ENCODE measurements at regions not wholly inside any gene's neighbourhood (a gene's known extent, or its start where the extent isn't known, plus 50 kb on each side); places are given as distances from the start of the nearest gene placed in this dataset.

DNA sequence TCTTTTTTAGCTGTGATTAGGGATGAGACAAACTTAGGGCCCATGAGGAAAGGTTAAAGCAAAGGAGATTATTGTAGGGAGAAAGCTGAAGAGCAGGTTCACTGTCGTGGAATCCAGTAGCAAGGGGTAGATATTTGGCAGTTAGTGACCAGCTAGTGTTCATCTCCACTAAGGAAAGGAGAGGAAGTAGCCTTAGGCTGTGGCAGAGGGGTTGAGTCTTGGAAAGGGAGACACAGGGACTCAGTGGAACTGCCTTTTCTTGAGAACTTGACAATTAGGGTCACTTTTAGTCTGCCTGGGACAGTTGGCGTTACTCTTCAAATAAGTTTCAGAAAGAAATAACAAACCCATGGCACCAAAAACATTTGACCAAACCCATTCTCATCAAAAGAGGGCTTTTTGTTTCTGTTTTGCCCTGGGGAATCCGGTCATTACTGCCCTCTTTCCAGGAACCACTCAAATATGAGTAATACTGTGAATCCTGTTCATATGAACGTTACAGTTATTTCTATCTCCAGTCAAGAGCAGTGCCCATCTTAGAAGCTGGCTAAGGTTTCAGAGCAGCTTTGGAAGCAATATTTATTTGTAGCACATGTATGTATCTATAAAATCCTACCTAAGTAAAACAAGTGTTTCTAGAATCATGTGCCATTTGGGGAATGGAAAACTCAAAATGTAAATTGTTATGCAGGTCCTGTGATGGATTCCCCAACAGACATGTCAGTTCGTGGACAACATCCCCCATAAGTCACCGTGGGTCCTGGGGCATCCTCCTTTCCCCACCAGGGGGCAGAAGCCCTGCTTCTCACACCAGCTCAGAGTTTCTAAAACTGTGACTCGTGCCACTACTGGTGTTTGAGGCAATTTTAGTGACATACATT, 77.3 kb upstream of the PHLPP1 start:
- Histone ChIP-seq H3K9me2 (replicated peaks; ENCODE audit: low read depth, low read length) (no peaks in the 10 kb centered on the region), H3K9me3 (ENCODE audit: insufficient read depth, low read depth, low read length) (no peaks in the 10 kb centered on the region), H3K4me3 (ENCODE audit: low read length, poor library complexity, severe bottlenecking) (no peak overlapping the region), H3K4me2 (ENCODE audit: low read depth, low read length, poor library complexity, severe bottlenecking) (no peak overlapping the region), H3K36me3 (ENCODE audit: insufficient read depth, low read length) (no peaks in the 10 kb centered on the region), H3K79me2 (ENCODE audit: insufficient read depth, low read length) (no peaks in the 10 kb centered on the region), H2AFZ (ENCODE audit: low read length) (peak overlapping the region; percentile 40), H4K20me1 (ENCODE audit: insufficient read depth, low read length, poor library complexity, severe bottlenecking) (no peaks in the 10 kb centered on the region), H3K27me3 (ENCODE audit: insufficient read depth, low read length, poor library complexity, severe bottlenecking) (no peaks in the 10 kb centered on the region), H3K9ac (ENCODE audit: low read depth, low read length, poor library complexity, severe bottlenecking) (no peak overlapping the region), H3K4me1 (ENCODE audit: insufficient read depth, low read length, poor library complexity, severe bottlenecking) (no peaks in the 10 kb centered on the region), H3F3A (ENCODE audit: low read depth) (no peaks in the 10 kb centered on the region)
- no peak for TF ChIP-seq EZH2phosphoT487 (IDR thresholded peaks at IDR 0.05; ENCODE audit: borderline replicate concordance)
- TF ChIP-seq, protein P1, sequence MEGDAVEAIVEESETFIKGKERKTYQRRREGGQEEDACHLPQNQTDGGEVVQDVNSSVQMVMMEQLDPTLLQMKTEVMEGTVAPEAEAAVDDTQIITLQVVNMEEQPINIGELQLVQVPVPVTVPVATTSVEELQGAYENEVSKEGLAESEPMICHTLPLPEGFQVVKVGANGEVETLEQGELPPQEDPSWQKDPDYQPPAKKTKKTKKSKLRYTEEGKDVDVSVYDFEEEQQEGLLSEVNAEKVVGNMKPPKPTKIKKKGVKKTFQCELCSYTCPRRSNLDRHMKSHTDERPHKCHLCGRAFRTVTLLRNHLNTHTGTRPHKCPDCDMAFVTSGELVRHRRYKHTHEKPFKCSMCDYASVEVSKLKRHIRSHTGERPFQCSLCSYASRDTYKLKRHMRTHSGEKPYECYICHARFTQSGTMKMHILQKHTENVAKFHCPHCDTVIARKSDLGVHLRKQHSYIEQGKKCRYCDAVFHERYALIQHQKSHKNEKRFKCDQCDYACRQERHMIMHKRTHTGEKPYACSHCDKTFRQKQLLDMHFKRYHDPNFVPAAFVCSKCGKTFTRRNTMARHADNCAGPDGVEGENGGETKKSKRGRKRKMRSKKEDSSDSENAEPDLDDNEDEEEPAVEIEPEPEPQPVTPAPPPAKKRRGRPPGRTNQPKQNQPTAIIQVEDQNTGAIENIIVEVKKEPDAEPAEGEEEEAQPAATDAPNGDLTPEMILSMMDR (conservative IDR thresholded peaks at IDR 0.05; ENCODE audit: low read length), result peak; percentile 90

DNA sequence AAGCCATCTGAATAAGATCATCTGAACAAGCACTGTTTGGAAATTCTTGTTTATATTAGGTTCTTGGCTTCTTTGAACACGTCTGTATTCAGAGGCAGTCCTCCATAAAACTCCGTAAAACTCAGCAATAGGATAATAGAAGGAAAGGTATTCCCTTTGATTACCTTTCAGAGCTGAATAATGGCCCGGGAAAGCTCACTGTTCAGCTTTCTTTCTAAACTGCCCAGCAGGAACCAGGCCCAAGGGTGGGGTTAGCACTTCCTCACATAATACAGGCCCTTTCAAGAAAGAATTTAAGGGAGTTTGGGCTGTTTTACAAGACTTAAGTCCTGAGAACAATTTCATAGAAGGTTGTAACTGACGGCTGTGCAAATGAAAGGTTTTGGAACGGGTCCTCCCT, 72.2 kb upstream of the PHLPP1 start:
- no peak overlapping the region for H3K9ac ChIP-seq (ENCODE audit: low read depth, low read length, poor library complexity, severe bottlenecking)
- no peak overlapping the region for H2AFZ ChIP-seq (ENCODE audit: low read length)
- H3K79me2 ChIP-seq (ENCODE audit: insufficient read depth, low read length), result no peaks in the 10 kb centered on the region
- H3K36me3 ChIP-seq (ENCODE audit: insufficient read depth, low read length), result no peaks in the 10 kb centered on the region
- no peak for TF ChIP-seq EZH2phosphoT487 (IDR thresholded peaks at IDR 0.05; ENCODE audit: borderline replicate concordance)
- TF ChIP-seq, protein P1 (conservative IDR thresholded peaks at IDR 0.05; ENCODE audit: low read length), result no peak
- H3K9me2 ChIP-seq (replicated peaks; ENCODE audit: low read depth, low read length), result no peaks in the 10 kb centered on the region
- H3K4me2 ChIP-seq (ENCODE audit: low read depth, low read length, poor library complexity, severe bottlenecking), result no peak overlapping the region
- no peaks in the 10 kb centered on the region for H3K9me3 ChIP-seq (ENCODE audit: insufficient read depth, low read depth, low read length)
- no peak overlapping the region for H3K4me3 ChIP-seq (ENCODE audit: low read length, poor library complexity, severe bottlenecking)
- H3K27me3 ChIP-seq (ENCODE audit: insufficient read depth, low read length, poor library complexity, severe bottlenecking), result no peaks in the 10 kb centered on the region
- no peaks in the 10 kb centered on the region for H3K4me1 ChIP-seq (ENCODE audit: insufficient read depth, low read length, poor library complexity, severe bottlenecking)
- no peaks in the 10 kb centered on the region for H4K20me1 ChIP-seq (ENCODE audit: insufficient read depth, low read length, poor library complexity, severe bottlenecking)
- no peaks in the 10 kb centered on the region for H3F3A ChIP-seq (ENCODE audit: low read depth)

DNA sequence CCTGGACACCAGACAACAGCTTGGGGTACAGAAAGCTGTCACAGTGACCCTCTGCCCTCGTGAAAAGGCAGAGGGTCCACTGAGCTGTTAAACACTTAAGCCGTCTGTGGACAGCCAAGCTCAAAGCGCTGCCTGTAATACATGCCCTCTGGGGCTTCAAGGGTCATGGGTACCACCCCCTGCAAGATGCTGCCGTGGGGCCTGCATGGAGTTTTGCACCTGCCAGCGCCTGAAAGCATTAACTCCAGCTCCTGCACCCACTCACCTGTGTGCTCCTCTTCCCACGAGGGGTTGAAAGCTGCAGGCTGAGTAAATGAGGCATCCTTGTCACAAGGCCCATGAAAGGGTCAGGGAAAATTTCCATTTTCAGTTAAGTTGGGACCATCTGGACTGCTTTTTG, 70.6 kb upstream of the PHLPP1 start:
- Histone ChIP-seq H3K9me2 (replicated peaks; ENCODE audit: low read depth, low read length) (no peaks in the 10 kb centered on the region), H2AFZ (ENCODE audit: low read length) (no peak overlapping the region), H3K4me3 (ENCODE audit: low read length, poor library complexity, severe bottlenecking) (no peak overlapping the region), H3K9me3 (ENCODE audit: insufficient read depth, low read depth, low read length) (no peaks in the 10 kb centered on the region), H3F3A (ENCODE audit: low read depth) (no peaks in the 10 kb centered on the region), H3K4me2 (ENCODE audit: low read depth, low read length, poor library complexity, severe bottlenecking) (no peak overlapping the region), H3K79me2 (ENCODE audit: insufficient read depth, low read length) (no peaks in the 10 kb centered on the region), H3K4me1 (ENCODE audit: insufficient read depth, low read length, poor library complexity, severe bottlenecking) (no peaks in the 10 kb centered on the region), H4K20me1 (ENCODE audit: insufficient read depth, low read length, poor library complexity, severe bottlenecking) (no peaks in the 10 kb centered on the region), H3K9ac (ENCODE audit: low read depth, low read length, poor library complexity, severe bottlenecking) (no peak overlapping the region), H3K36me3 (ENCODE audit: insufficient read depth, low read length) (no peaks in the 10 kb centered on the region), H3K27me3 (ENCODE audit: insufficient read depth, low read length, poor library complexity, severe bottlenecking) (no peaks in the 10 kb centered on the region)
- TF ChIP-seq, protein P1 (conservative IDR thresholded peaks at IDR 0.05; ENCODE audit: low read length), result no peak
- TF ChIP-seq EZH2phosphoT487 (IDR thresholded peaks at IDR 0.05; ENCODE audit: borderline replicate concordance), result no peak

Data from Loucy (cell line).